Parathyroid adenoma (tissue), 2 donors: ENCODE measurements at regions not wholly inside any gene's neighbourhood (a gene's known extent, or its start where the extent isn't known, plus 50 kb on each side); places are given as distances from the start of the nearest gene placed in this dataset.

Source experiments
- H2AFZ ChIP-seq: fragments of 300-600 bp; sonication (generic); one replicate; pipeline ENCODE4 v1.7.0; 2017; ENCODE audit warnings: antibody characterized with exemption, mild to moderate bottlenecking
- H3K27ac ChIP-seq: fragments of 300-600 bp; sonication (generic); one replicate; pipeline ENCODE4 v1.7.0; 2017
- H3K27me3 ChIP-seq: fragments of 300-600 bp; sonication (generic); one replicate; pipeline ENCODE4 v1.7.0; 2017; ENCODE audit warnings: low read length; ENCODE audit not compliant: control insufficient read depth, insufficient read depth
- H3K36me3 ChIP-seq: fragments of 300-600 bp; sonication (generic); one replicate; pipeline ENCODE4 v1.7.0; 2017; ENCODE audit warnings: low read length; ENCODE audit not compliant: control insufficient read depth, insufficient read depth
- H3K4me1 ChIP-seq: fragments of 300-600 bp; sonication (generic); one replicate; pipeline ENCODE4 v1.7.0; 2017; ENCODE audit warnings: control low read depth
- H3K4me2 ChIP-seq: fragments of 300-600 bp; sonication (generic); one replicate; pipeline ENCODE4 v1.7.0; 2017; ENCODE audit warnings: low read length
- H3K4me3 ChIP-seq: fragments of 300-600 bp; sonication (generic); one replicate; pipeline ENCODE4 v1.7.0; 2017; ENCODE audit warnings: low read depth, low read length
- H3K79me2 ChIP-seq: fragments of 300-600 bp; sonication (generic); one replicate; pipeline ENCODE4 v1.7.0; 2017; ENCODE audit warnings: control low read depth
- H3K9ac ChIP-seq: fragments of 300-600 bp; sonication (generic); one replicate; pipeline ENCODE4 v1.7.0; 2017; ENCODE audit warnings: mild to moderate bottlenecking
- H3K9me3 ChIP-seq: fragments of 300-600 bp; sonication (generic); one replicate; pipeline ENCODE4 v1.7.0; 2017; ENCODE audit warnings: low read length; ENCODE audit not compliant: control insufficient read depth
- CTCF ChIP-seq: fragments of 300-600 bp; sonication (generic); IDR thresholded peaks from one replicate; pipeline ENCODE4 v1.7.0; 2017; ENCODE audit warnings: antibody characterized with exemption, mild to moderate bottlenecking
- donor health status: primary hyperparathyroidism.

- Histone ChIP-seq H2AFZ (peak overlapping the region; percentile 35), H3K9me3 (no peaks in the 10 kb centered on the region), H3K4me3 (no peak overlapping the region), H3K79me2 (no peaks in the 10 kb centered on the region), H3K36me3 (no peaks in the 10 kb centered on the region), H3K4me1 (peaks cover 7% of the 10 kb centered on the region), H3K4me2 (peak overlapping the region; percentile 45), H3K27me3 (no peaks in the 10 kb centered on the region), H3K9ac (no peak overlapping the region), H3K27ac (no peak overlapping the region)
- no peak for TF ChIP-seq CTCF
Observed at GRCh38 chr3:105051111-105051510, 315.6 kb upstream of the ALCAM start.

- Histone ChIP-seq H3K27me3 (no peaks in the 10 kb centered on the region), H3K4me2 (no peak overlapping the region), H3K4me3 (no peak overlapping the region), H3K9ac (no peak overlapping the region), H3K27ac (no peak overlapping the region), H2AFZ (no peak overlapping the region), H3K79me2 (no peaks in the 10 kb centered on the region), H3K9me3 (no peaks in the 10 kb centered on the region), H3K4me1 (peaks cover 7% of the 10 kb centered on the region), H3K36me3 (no peaks in the 10 kb centered on the region)
- no peak for TF ChIP-seq CTCF
Observed at GRCh38 chr3:105051972-105052371, 314.7 kb upstream of the ALCAM start.

GRCh38 chr3:105062853-105063252 lies 303.9 kb upstream of the ALCAM start:
- H3K27me3 ChIP-seq, result no peaks in the 10 kb centered on the region
- H3K9ac ChIP-seq, result no peak overlapping the region
- H3K79me2 ChIP-seq, result no peaks in the 10 kb centered on the region
- H3K4me3 ChIP-seq, result no peak overlapping the region
- peak overlapping the region; percentile 26 for H2AFZ ChIP-seq
- H3K36me3 ChIP-seq, result no peaks in the 10 kb centered on the region
- H3K4me2 ChIP-seq, result peak overlapping the region; percentile 4
- peaks cover 2% of the 10 kb centered on the region for H3K4me1 ChIP-seq
- H3K9me3 ChIP-seq, result no peaks in the 10 kb centered on the region
- no peak overlapping the region for H3K27ac ChIP-seq
- no peak for TF ChIP-seq CTCF

- H3K36me3 ChIP-seq, result peaks cover 2% of the 10 kb centered on the region
- TF ChIP-seq CTCF, result no peak
- no peaks in the 10 kb centered on the region for H3K79me2 ChIP-seq
- H3K4me2 ChIP-seq, result no peak overlapping the region
- H3K9me3 ChIP-seq, result no peaks in the 10 kb centered on the region
- peak overlapping the region; percentile 19 for H2AFZ ChIP-seq
- H3K4me3 ChIP-seq, result no peak overlapping the region
- H3K27ac ChIP-seq, result peak overlapping the region; percentile 21
- peaks cover 2% of the 10 kb centered on the region for H3K4me1 ChIP-seq
- no peak overlapping the region for H3K9ac ChIP-seq
- H3K27me3 ChIP-seq, result no peaks in the 10 kb centered on the region
Observed at GRCh38 chr3:105065895-105066839, 300.5 kb upstream of the ALCAM start.
